ENCODE measurements at regions not wholly inside any gene's neighbourhood (a gene's known extent, or its start where the extent isn't known, plus 50 kb on each side); places are given as distances from the start of the nearest gene placed in this dataset.

DNA sequence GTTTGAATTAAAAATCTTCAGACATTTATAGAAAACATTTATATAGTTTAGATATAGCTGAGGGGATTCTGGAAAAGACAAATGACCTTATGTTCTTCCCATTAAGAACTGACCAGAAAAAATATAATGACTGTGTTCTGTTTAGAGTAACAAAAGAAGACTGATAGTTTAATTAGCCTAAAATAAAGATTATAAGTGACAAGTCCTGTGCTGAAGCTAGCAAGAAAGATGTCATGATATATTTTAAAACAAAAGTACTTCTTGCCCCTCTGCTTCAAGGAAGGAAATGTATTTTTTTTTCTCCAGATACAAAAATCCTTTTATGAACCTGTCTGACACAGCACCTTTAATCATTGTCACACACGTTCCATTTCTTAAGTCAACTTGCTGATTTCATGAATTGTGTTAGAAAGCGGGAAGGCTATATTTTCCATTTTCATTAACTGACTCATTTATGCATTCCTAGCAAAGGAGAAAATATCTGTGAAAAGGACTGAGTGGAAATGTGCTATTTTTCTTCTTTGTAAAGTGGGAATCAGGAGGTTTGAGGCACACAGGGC is 690.7 kb upstream of the GOT2 start:
- Histone ChIP-seq H3K36me3 (ENCODE audit: control insufficient read depth, low read length) (no peaks in the 10 kb centered on the region), H3K27me3 (ENCODE audit: control insufficient read depth, low read length) (no peaks in the 10 kb centered on the region), H4K20me1 (ENCODE audit: control insufficient read depth, insufficient read depth, low read depth, low read length) (no peaks in the 10 kb centered on the region), H3K27ac (ENCODE audit: low read depth, low read length) (no peak overlapping the region), H3K4me1 (ENCODE audit: control insufficient read depth, low read length) (no peaks in the 10 kb centered on the region), H3F3A (ENCODE audit: control insufficient read depth, insufficient read depth) (no peaks in the 10 kb centered on the region), H3K79me2 (ENCODE audit: control insufficient read depth, low read length) (no peaks in the 10 kb centered on the region), H3K4me2 (ENCODE audit: low read length) (no peak overlapping the region), H3K4me3 (ENCODE audit: low read length) (no peak overlapping the region), H3K9me2 (replicated peaks; ENCODE audit: control insufficient read depth, low read length) (no peaks in the 10 kb centered on the region), H3K9me3 (ENCODE audit: control insufficient read depth, insufficient read depth, low read length) (no peaks in the 10 kb centered on the region)
- no peak for TF ChIP-seq EZH2phosphoT487 (IDR thresholded peaks at IDR 0.05; ENCODE audit: borderline replicate concordance, low read length)
- TF ChIP-seq, protein P1, sequence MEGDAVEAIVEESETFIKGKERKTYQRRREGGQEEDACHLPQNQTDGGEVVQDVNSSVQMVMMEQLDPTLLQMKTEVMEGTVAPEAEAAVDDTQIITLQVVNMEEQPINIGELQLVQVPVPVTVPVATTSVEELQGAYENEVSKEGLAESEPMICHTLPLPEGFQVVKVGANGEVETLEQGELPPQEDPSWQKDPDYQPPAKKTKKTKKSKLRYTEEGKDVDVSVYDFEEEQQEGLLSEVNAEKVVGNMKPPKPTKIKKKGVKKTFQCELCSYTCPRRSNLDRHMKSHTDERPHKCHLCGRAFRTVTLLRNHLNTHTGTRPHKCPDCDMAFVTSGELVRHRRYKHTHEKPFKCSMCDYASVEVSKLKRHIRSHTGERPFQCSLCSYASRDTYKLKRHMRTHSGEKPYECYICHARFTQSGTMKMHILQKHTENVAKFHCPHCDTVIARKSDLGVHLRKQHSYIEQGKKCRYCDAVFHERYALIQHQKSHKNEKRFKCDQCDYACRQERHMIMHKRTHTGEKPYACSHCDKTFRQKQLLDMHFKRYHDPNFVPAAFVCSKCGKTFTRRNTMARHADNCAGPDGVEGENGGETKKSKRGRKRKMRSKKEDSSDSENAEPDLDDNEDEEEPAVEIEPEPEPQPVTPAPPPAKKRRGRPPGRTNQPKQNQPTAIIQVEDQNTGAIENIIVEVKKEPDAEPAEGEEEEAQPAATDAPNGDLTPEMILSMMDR (IDR thresholded peaks at IDR 0.05; ENCODE audit: low read depth, low read length, poor library complexity, severe bottlenecking), result no peak

DNA sequence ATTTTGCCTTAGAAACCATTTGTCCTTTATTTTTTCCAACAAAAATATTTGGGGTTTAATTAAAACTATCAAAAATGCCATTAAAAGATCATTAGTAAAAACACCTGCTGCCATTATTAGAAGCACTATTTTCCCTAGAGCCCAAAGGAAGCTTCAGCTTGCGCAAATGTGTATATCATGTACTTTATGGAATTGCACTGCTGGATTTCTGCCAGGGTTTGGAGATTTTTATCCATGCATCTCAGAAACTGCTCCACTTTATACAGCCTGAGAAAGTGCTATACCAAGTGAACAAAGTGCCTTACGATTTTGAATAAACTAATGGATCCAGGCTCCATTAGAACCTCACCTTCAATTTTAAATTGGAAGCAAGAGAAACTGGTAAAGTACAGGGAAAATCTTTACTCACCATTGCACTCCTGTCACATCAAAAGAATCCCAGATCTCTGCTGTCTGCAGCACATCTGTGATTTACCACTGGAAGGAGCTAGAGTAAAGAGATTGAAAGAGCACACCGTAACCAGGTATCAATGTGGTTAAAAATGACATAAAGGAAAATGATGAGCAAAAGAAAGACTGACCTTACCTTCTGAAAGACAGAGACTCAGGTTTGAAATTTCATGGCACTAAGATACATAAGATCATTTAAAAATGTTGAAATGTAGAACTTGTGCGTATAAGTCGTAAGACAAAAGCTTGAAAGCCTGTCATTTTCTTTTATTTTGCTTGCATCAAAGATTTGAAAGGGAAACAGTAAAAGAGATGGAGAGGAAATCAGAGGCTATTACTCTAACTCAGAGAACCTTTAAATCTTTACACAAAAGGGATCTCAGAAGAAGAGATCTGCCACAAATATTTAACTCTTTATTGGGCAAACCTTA is 678.1 kb upstream of the GOT2 start:
- Histone ChIP-seq H3K9me3 (ENCODE audit: control insufficient read depth, insufficient read depth, low read length) (no peaks in the 10 kb centered on the region), H3K27ac (ENCODE audit: low read depth, low read length) (no peak overlapping the region), H3K4me1 (ENCODE audit: control insufficient read depth, low read length) (no peaks in the 10 kb centered on the region), H3F3A (ENCODE audit: control insufficient read depth, insufficient read depth) (no peaks in the 10 kb centered on the region), H3K4me3 (ENCODE audit: low read length) (no peak overlapping the region), H3K27me3 (ENCODE audit: control insufficient read depth, low read length) (no peaks in the 10 kb centered on the region), H3K9me2 (replicated peaks; ENCODE audit: control insufficient read depth, low read length) (no peaks in the 10 kb centered on the region), H4K20me1 (ENCODE audit: control insufficient read depth, insufficient read depth, low read depth, low read length) (no peaks in the 10 kb centered on the region), H3K36me3 (ENCODE audit: control insufficient read depth, low read length) (no peaks in the 10 kb centered on the region), H3K4me2 (ENCODE audit: low read length) (no peak overlapping the region), H3K79me2 (ENCODE audit: control insufficient read depth, low read length) (no peaks in the 10 kb centered on the region)
- no peak for TF ChIP-seq EZH2phosphoT487 (IDR thresholded peaks at IDR 0.05; ENCODE audit: borderline replicate concordance, low read length)
- TF ChIP-seq, protein P1 (IDR thresholded peaks at IDR 0.05; ENCODE audit: low read depth, low read length, poor library complexity, severe bottlenecking), result peak; percentile 29

DNA sequence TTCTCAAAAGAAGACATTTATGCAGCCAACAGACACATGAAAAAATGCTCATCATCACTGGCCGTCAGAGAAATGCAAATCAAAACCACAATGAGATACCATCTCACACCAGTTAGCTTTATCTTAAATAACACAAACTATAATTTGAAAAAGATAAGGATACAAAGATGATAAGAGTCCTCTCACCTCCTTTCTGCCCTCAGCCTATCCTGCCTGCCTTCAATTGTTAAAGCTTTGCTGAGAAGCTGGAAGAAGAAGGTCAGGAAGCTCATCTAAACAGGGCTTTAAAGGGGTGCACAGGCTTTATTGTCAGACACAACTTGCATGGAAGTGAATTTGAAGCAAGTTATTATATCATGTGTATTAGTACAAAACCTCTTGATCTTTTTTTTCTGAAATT is 676.3 kb upstream of the GOT2 start:
- H3K79me2 ChIP-seq (ENCODE audit: control insufficient read depth, low read length), result no peaks in the 10 kb centered on the region
- no peak overlapping the region for H3K27ac ChIP-seq (ENCODE audit: low read depth, low read length)
- no peaks in the 10 kb centered on the region for H3K9me2 ChIP-seq (replicated peaks; ENCODE audit: control insufficient read depth, low read length)
- no peaks in the 10 kb centered on the region for H4K20me1 ChIP-seq (ENCODE audit: control insufficient read depth, insufficient read depth, low read depth, low read length)
- H3K27me3 ChIP-seq (ENCODE audit: control insufficient read depth, low read length), result no peaks in the 10 kb centered on the region
- no peaks in the 10 kb centered on the region for H3F3A ChIP-seq (ENCODE audit: control insufficient read depth, insufficient read depth)
- H3K4me1 ChIP-seq (ENCODE audit: control insufficient read depth, low read length), result no peaks in the 10 kb centered on the region
- no peak for TF ChIP-seq EZH2phosphoT487 (IDR thresholded peaks at IDR 0.05; ENCODE audit: borderline replicate concordance, low read length)
- TF ChIP-seq, protein P1 (IDR thresholded peaks at IDR 0.05; ENCODE audit: low read depth, low read length, poor library complexity, severe bottlenecking), result no peak
- no peak overlapping the region for H3K4me2 ChIP-seq (ENCODE audit: low read length)
- no peaks in the 10 kb centered on the region for H3K9me3 ChIP-seq (ENCODE audit: control insufficient read depth, insufficient read depth, low read length)
- H3K4me3 ChIP-seq (ENCODE audit: low read length), result no peak overlapping the region
- no peaks in the 10 kb centered on the region for H3K36me3 ChIP-seq (ENCODE audit: control insufficient read depth, low read length)

Data from DOHH2 (cell line).